Heart left ventricle (tissue), 13 donors: ENCODE measurements at regions not wholly inside any gene's neighbourhood (a gene's known extent, or its start where the extent isn't known, plus 50 kb on each side); places are given as distances from the start of the nearest gene placed in this dataset.

ENCODE experiments used
- POLR2A ChIP-seq, 2 donors: fragments of 450-650 bp; IDR thresholded peaks; one replicate each; pipeline ENCODE4 v1.6.1; 2017; ENCODE audit warnings: antibody characterized with exemption in 2 of 2, mild to moderate bottlenecking in 2 of 2, moderate library complexity in 2 of 2
- TF ChIP-seq, protein P1 (sequence below), 12 donors: fragments of 200-600 bp; sonication (generic) in 4 of 12; IDR thresholded peaks; one replicate each; pipeline versions ENCODE4 v1.5.0 to v1.8.0; 2018 to 2022; ENCODE audit warnings: antibody characterized with exemption in 12 of 12, mild to moderate bottlenecking in 5 of 12
- donor health status: ischemic (EF 13 %, LVEDD 7.1; RV severe dilation, severe dysfunction).
- donor health status: DM: no; HTN: yes; CAD: no.
- donor health status: DM: no; HTN: no; CAD: no.
- donor health status: ischemic (EF 25% LVEDD 6.9; RV normal size, moderate dysfunction).
- donor health status: ischemic (EF 25% LVEDD 5.7; RV mildly dilated, moderate dysfunction).
- donor health status: ischemic (EF 35%, LVEDD 5.7; RV mildly dilated, moderate dysfunction).
- donor health status: nonischemic (EF 11% LVEDD 7.7; RV severe dilation, severe dysfunction).
- donor health status: DM: yes; HTN: yes; CAD: no.
- donor health status: PGD.
- donor health status: ischemic (EF 29% LVEDD 5.4; RV normal size, mild dysfunction).
- donor health status: nonischemic (EF 23%, LVEDD 6.1; RV moderate dilation, normal function).

DNA sequence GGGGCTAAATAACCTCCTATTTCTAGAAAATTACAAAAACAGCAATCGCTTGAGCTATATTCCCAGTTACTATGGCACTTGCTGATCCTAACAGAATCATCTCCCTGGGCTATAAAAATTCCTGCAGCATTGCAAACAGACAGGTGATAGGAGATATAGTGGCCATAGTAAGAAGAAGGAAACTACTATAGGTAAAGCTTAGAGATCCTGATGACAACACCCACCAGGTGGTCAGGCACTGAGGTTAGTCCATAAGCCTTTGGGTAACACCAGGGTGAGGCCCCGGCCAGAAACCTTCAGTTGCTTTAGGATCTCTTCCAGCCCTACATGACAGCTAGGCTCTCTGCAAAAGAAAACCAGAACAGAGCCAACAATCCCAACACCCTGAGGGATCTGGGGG is 197.9 kb upstream of the PPP1R2C start:
- TF ChIP-seq, protein P1, sequence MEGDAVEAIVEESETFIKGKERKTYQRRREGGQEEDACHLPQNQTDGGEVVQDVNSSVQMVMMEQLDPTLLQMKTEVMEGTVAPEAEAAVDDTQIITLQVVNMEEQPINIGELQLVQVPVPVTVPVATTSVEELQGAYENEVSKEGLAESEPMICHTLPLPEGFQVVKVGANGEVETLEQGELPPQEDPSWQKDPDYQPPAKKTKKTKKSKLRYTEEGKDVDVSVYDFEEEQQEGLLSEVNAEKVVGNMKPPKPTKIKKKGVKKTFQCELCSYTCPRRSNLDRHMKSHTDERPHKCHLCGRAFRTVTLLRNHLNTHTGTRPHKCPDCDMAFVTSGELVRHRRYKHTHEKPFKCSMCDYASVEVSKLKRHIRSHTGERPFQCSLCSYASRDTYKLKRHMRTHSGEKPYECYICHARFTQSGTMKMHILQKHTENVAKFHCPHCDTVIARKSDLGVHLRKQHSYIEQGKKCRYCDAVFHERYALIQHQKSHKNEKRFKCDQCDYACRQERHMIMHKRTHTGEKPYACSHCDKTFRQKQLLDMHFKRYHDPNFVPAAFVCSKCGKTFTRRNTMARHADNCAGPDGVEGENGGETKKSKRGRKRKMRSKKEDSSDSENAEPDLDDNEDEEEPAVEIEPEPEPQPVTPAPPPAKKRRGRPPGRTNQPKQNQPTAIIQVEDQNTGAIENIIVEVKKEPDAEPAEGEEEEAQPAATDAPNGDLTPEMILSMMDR (IDR thresholded peaks at IDR 0.05), result no peak
- no peak for TF ChIP-seq POLR2A (IDR thresholded peaks at IDR 0.05)
